ENCODE measurements at regions not wholly inside any gene's neighbourhood (a gene's known extent, or its start where the extent isn't known, plus 50 kb on each side); places are given as distances from the start of the nearest gene placed in this dataset.

DNA sequence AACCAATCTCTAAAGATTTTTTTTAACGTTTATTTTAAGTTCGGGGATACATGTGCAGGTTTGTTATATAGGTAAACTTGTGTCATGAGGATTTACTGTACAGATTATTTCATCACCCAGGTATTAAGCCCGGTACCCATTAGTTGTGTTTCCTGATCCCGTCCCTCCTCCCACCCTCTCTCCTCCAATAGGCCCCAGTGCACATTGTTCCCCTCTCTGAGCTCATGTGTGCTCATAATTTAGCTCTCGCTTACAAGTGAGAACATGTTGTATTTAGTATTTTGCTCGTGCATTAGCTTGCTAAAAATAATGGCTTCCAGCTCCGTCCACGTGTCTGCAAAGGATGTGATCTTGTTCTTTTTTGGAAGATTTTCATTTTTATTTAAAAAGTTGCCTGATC is 2309.4 kb upstream of the AGA start:
- no peak overlapping the region for H3K4me3 ChIP-seq
- H3K27me3 ChIP-seq: no peaks in the 10 kb centered on the region
- TF ChIP-seq CTCF (IDR thresholded peaks at IDR 0.05 in 4 of 5, conservative IDR thresholded peaks at IDR 0.05 in 1 of 5) (no peak), POLR2A (IDR thresholded peaks at IDR 0.05) (no peak)
- in situ Hi-C loops (cut with MboI; ENCODE audit: low sequenced_read_pairs in 4 of 4) (no loop called here), intact Hi-C loops (cut with DNase I; ENCODE audit: low total_unique reads) (no loop called here)
- no peaks in the 10 kb centered on the region for H3K4me1 ChIP-seq
- no peaks in the 10 kb centered on the region for H3K9me3 ChIP-seq
- no peaks in the 10 kb centered on the region for H3K36me3 ChIP-seq
- no peak for ATAC-seq
- DNase-seq: no peak
- H3K27ac ChIP-seq: no peak overlapping the region

DNA sequence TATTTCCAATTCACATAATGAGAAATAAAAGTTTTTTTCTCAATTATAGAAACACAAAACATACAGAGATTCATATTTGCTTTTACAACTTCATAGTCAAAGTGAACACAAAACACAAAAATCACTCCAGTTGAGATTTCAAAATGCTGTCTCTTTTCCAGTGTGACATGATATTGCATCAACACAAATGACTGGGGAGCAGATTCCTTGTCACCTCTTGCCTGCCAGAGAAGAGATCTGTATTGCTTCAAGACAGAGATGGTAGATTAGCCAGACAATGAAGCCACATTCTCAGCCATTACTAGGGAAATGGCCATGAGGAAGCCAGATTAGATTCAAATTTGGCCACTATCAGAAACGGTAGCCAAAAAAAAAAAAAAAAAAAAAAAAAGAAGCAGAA is 2313.1 kb upstream of the AGA start:
- Histone ChIP-seq H3K9me3 (no peaks in the 10 kb centered on the region), H3K4me1 (no peaks in the 10 kb centered on the region), H3K27me3 (no peaks in the 10 kb centered on the region), H3K36me3 (no peaks in the 10 kb centered on the region), H3K4me3 (no peak overlapping the region), H3K27ac (no peak overlapping the region)
- ATAC-seq: no peak
- no peak for TF ChIP-seq CTCF (IDR thresholded peaks at IDR 0.05 in 4 of 5, conservative IDR thresholded peaks at IDR 0.05 in 1 of 5)
- no peak for TF ChIP-seq POLR2A (IDR thresholded peaks at IDR 0.05)
- intact Hi-C loops (cut with DNase I; ENCODE audit: low total_unique reads) (no loop called here), in situ Hi-C loops (cut with MboI; ENCODE audit: low sequenced_read_pairs in 4 of 4) (no loop called here)
- DNase-seq: no peak

DNA sequence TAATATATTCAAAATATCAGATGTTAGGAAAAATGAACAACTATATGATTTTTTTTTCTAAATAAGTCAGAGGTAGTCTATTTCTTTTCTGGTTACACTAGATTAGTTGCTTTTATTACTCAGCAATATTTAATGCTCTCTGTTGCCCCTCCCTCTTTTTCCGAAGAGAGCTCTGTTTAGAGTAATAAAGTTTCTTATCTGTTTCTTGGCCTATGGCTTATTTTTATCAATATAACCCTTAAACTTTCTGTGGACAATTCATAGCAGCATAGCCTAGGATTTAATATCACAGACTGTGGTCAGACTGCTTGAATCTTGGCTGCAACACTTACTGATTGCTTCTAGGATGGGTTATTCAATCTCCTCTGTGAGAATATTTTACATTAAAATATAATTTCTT is 2315.4 kb upstream of the AGA start:
- no peak overlapping the region for H3K27ac ChIP-seq
- H3K36me3 ChIP-seq: no peaks in the 10 kb centered on the region
- no peak for DNase-seq
- no peaks in the 10 kb centered on the region for H3K4me1 ChIP-seq
- ATAC-seq: no peak
- TF ChIP-seq CTCF (IDR thresholded peaks at IDR 0.05 in 4 of 5, conservative IDR thresholded peaks at IDR 0.05 in 1 of 5): no peak
- TF ChIP-seq POLR2A (IDR thresholded peaks at IDR 0.05): no peak
- intact Hi-C loops (cut with DNase I; ENCODE audit: low total_unique reads): no loop called here
- in situ Hi-C loops (cut with MboI; ENCODE audit: low sequenced_read_pairs in 4 of 4): no loop called here
- no peaks in the 10 kb centered on the region for H3K27me3 ChIP-seq
- no peak overlapping the region for H3K4me3 ChIP-seq
- no peaks in the 10 kb centered on the region for H3K9me3 ChIP-seq

GRCh38 chr4:179762840-179763239 is 2320.6 kb upstream of the AGA start:
- no peaks in the 10 kb centered on the region for H3K36me3 ChIP-seq
- H3K27me3 ChIP-seq: no peaks in the 10 kb centered on the region
- no peaks in the 10 kb centered on the region for H3K4me1 ChIP-seq
- DNase-seq: no peak
- H3K4me3 ChIP-seq: no peak overlapping the region
- no peak for ATAC-seq
- no peaks in the 10 kb centered on the region for H3K9me3 ChIP-seq
- no peak overlapping the region for H3K27ac ChIP-seq
- intact Hi-C loops (cut with DNase I; ENCODE audit: low total_unique reads): no loop called here
- in situ Hi-C loops (cut with MboI; ENCODE audit: low sequenced_read_pairs in 4 of 4): no loop called here
- TF ChIP-seq POLR2A (IDR thresholded peaks at IDR 0.05) (no peak), CTCF (IDR thresholded peaks at IDR 0.05 in 4 of 5, conservative IDR thresholded peaks at IDR 0.05 in 1 of 5) (no peak)

DNA sequence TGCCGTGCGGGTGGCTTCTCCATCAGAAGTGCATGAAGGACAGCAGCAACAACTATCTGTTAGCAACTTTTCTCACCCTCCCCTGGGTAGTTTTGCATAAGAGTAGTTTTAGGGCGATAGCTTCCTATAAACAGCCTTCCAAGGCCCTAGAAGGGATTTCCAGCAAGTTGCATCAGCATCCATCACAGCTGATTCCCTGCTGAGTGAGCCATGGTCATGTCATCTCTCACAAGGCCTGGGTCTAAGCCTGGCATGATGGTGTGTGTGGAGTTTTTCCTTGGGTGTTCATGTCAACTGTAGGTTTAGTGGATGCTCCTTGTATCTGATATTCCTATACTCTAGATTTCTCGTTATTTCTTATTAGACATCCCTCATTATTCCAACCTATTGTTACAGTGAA is 2324.7 kb upstream of the AGA start:
- DNase-seq (no peak), ATAC-seq (no peak)
- H3K9me3 ChIP-seq: no peaks in the 10 kb centered on the region
- in situ Hi-C loops (cut with MboI; ENCODE audit: low sequenced_read_pairs in 4 of 4): no loop called here
- H3K4me1 ChIP-seq: no peaks in the 10 kb centered on the region
- H3K27me3 ChIP-seq: no peaks in the 10 kb centered on the region
- intact Hi-C loops (cut with DNase I; ENCODE audit: low total_unique reads): no loop called here
- no peaks in the 10 kb centered on the region for H3K36me3 ChIP-seq
- TF ChIP-seq CTCF (IDR thresholded peaks at IDR 0.05 in 4 of 5, conservative IDR thresholded peaks at IDR 0.05 in 1 of 5) (no peak), POLR2A (IDR thresholded peaks at IDR 0.05) (no peak)
- H3K4me3 ChIP-seq: no peak overlapping the region
- no peak overlapping the region for H3K27ac ChIP-seq

All from gastrocnemius medialis (tissue), 4 donors.